WTC11 (cell line): ENCODE measurements at regions not wholly inside any gene's neighbourhood (a gene's known extent, or its start where the extent isn't known, plus 50 kb on each side); places are given as distances from the start of the nearest gene placed in this dataset.

Experiments used
- ATAC-seq: fragments of 200-7000 bp; cut with Tn5 transposase; 2 replicates; pipeline ENCODE4 v1.10.0; 2021; ENCODE audit warnings: mild to moderate bottlenecking, moderate library complexity
- CTCF ChIA-PET: fragments of 300-600 bp; sonication (Branson Sonifier 250); formaldehyde crosslinking; loops from one replicate; lab custom pipeline; 2021; ENCODE audit warnings: antibody characterized with exemption; lab: Charles Lee
- POLR2A ChIA-PET: fragments of 350-600 bp; sonication (Branson Sonifier 250); formaldehyde crosslinking; loops from one replicate; lab custom pipeline; 2021; ENCODE audit warnings: antibody characterized with exemption; lab: Charles Lee
- DNase-seq: peaks from one replicate; pipeline ENCODE4 v3.0.0; 2021; ENCODE audit warnings: low spot score
- H3K27ac Mint-ChIP-seq: 2 replicates; pipeline ENCODE4 v1.8.0; 2021; ENCODE audit warnings: mixed read lengths
- H3K27me3 Mint-ChIP-seq: 2 replicates; pipeline ENCODE4 v1.8.0; 2021; ENCODE audit warnings: low read depth, mild to moderate bottlenecking, moderate library complexity, mixed read lengths
- H3K36me3 Mint-ChIP-seq: 2 replicates; pipeline ENCODE4 v1.8.0; 2021; ENCODE audit warnings: mixed read lengths
- H3K4me1 Mint-ChIP-seq: 2 replicates; pipeline ENCODE4 v1.8.0; 2022; ENCODE audit warnings: mixed read lengths
- H3K4me3 Mint-ChIP-seq: 2 replicates; pipeline ENCODE4 v1.8.0; 2021; ENCODE audit warnings: mild to moderate bottlenecking, moderate library complexity, mixed read lengths
- H3K9me3 Mint-ChIP-seq: 2 replicates; pipeline ENCODE4 v1.8.0; 2021; ENCODE audit warnings: mixed read lengths
- E2F1 ChIP-seq: sonication (generic); formaldehyde crosslinking; IDR thresholded peaks from 2 replicates; pipeline ENCODE4 v1.8.0; 2022; ENCODE audit warnings: mild to moderate bottlenecking, missing genetic modification reagents
- FOXJ3 ChIP-seq: sonication (generic); formaldehyde crosslinking; IDR thresholded peaks from 2 replicates; pipeline ENCODE4 v1.9.0; 2021; ENCODE audit warnings: missing genetic modification reagents, mild to moderate bottlenecking, borderline replicate concordance
- GABPB1 ChIP-seq: sonication (generic); formaldehyde crosslinking; IDR thresholded peaks from 2 replicates; pipeline ENCODE4 v1.8.1; 2023; ENCODE audit warnings: mild to moderate bottlenecking, missing genetic modification reagents
- HMGXB4 ChIP-seq: sonication (generic); formaldehyde crosslinking; IDR thresholded peaks from 2 replicates; pipeline ENCODE4 v1.8.1; 2023; ENCODE audit warnings: mild to moderate bottlenecking, moderate library complexity, missing genetic modification reagents
- NR1H2 ChIP-seq: sonication (generic); formaldehyde crosslinking; IDR thresholded peaks from 2 replicates; pipeline ENCODE4 v1.9.0; 2021; ENCODE audit warnings: mild to moderate bottlenecking, moderate library complexity, missing genetic modification reagents
- PRDM15 ChIP-seq: sonication (generic); formaldehyde crosslinking; IDR thresholded peaks from 2 replicates; pipeline ENCODE4 v1.8.0; 2022; ENCODE audit warnings: missing genetic modification reagents
- STAT6 ChIP-seq: sonication (generic); formaldehyde crosslinking; conservative IDR thresholded peaks from 2 replicates; pipeline ENCODE4 v1.8.1; 2023; ENCODE audit warnings: mild to moderate bottlenecking, low read depth, missing genetic modification reagents, moderate library complexity
- TEAD4 ChIP-seq: sonication (generic); formaldehyde crosslinking; IDR thresholded peaks from 2 replicates; pipeline ENCODE4 v1.8.0; 2022; ENCODE audit warnings: mild to moderate bottlenecking, missing genetic modification reagents
- ZMAT4 ChIP-seq: fragments of 250-450 bp; sonication (Bioruptor Pico); IDR thresholded peaks from 2 replicates; pipeline ENCODE4 v1.9.0; 2021; ENCODE audit warnings: mild to moderate bottlenecking
- ZNF138 ChIP-seq: sonication (generic); formaldehyde crosslinking; conservative IDR thresholded peaks from 2 replicates; pipeline ENCODE4 v1.8.1; 2022; ENCODE audit warnings: mild to moderate bottlenecking, moderate library complexity, missing genetic modification reagents
- ZNF232 ChIP-seq: sonication (generic); formaldehyde crosslinking; IDR thresholded peaks from 2 replicates; pipeline ENCODE4 v1.8.0; 2022; ENCODE audit warnings: mild to moderate bottlenecking, missing genetic modification reagents
- ZNF512 ChIP-seq: sonication (generic); formaldehyde crosslinking; IDR thresholded peaks from 2 replicates; pipeline ENCODE4 v1.8.1; 2022; ENCODE audit warnings: missing genetic modification reagents, borderline replicate concordance

GRCh38 chr10:60522617-60523016, 132.9 kb upstream of the ANK3 start (continued):
- no peak for TF ChIP-seq NR1H2 (CRISPR knock-in tag)
- TF ChIP-seq ZNF512 (CRISPR knock-in tag), result no peak
- TF ChIP-seq STAT6 (CRISPR knock-in tag), result no peak
- TF ChIP-seq FOXJ3 (CRISPR knock-in tag), result no peak

- Mint-ChIP-seq H3K36me3 (peaks cover 16% of the 10 kb centered on the region), H3K9me3 (peaks cover 20% of the 10 kb centered on the region), H3K27me3 (no peaks in the 10 kb centered on the region), H3K4me1 (peaks cover 46% of the 10 kb centered on the region), H3K4me3 (no peak overlapping the region), H3K27ac (peak overlapping the region; percentile 93; the same call in 1 of the 2 replicates)
- CTCF ChIA-PET, result interaction anchor here (1.8 kb wide), 1 partner anchor 10 kb away, joined by 5 read pairs; no protein-coding TSS in a partner anchor
- POLR2A ChIA-PET, result interaction anchor here (0.7 kb wide), 1 partner anchor 34 kb away, joined by 3 read pairs; no protein-coding TSS in a partner anchor
- TF ChIP-seq ZNF138 (CRISPR knock-in tag) (no peak), ZNF232 (CRISPR knock-in tag) (no peak), E2F1 (CRISPR knock-in tag) (no peak), TEAD4 (no peak), PRDM15 (no peak), GABPB1 (CRISPR knock-in tag) (no peak), HMGXB4 (CRISPR knock-in tag) (no peak), ZMAT4 (CRISPR knock-in tag) (no peak)
- ATAC-seq, result peak; percentile 79
- DNase-seq, result peak; percentile 15
Measured at GRCh38 chr10:60521974-60522405, 132.3 kb upstream of the ANK3 start.
